ENCODE measurements at regions not wholly inside any gene's neighbourhood (a gene's known extent, or its start where the extent isn't known, plus 50 kb on each side); places are given as distances from the start of the nearest gene placed in this dataset.

- Histone ChIP-seq H3K36me3 (ENCODE audit: control insufficient read depth in 4 of 4, insufficient read depth in 4 of 4, low read length in 3 of 4) (no peaks in the 10 kb centered on the region), H3K4me1 (ENCODE audit: control extremely low read depth in 1 of 4, control insufficient read depth in 4 of 4, insufficient read depth in 4 of 4, low read length in 3 of 4) (no peaks in the 10 kb centered on the region), H3K27ac (ENCODE audit: insufficient read depth in 1 of 2, low read depth in 1 of 2, low read length in 2 of 2, poor library complexity in 1 of 2, severe bottlenecking in 2 of 2) (no peak overlapping the region), H3K27me3 (replicated peaks in 2 of 5; ENCODE audit: control insufficient read depth in 4 of 5, insufficient read depth in 5 of 5, low read length in 4 of 5) (no peaks in the 10 kb centered on the region), H3K4me3 (ENCODE audit: control insufficient read depth in 1 of 7, extremely low read depth in 1 of 7, insufficient read depth in 4 of 7, low read depth in 2 of 7, low read length in 6 of 7) (no peak overlapping the region), H3K9me3 (ENCODE audit: control extremely low read depth in 1 of 5, control insufficient read depth in 4 of 5, insufficient read depth in 2 of 5, low read depth in 1 of 5, low read length in 4 of 5) (no peaks in the 10 kb centered on the region)
- DNase-seq: no peak
- ChIA-PET POLR2A (no interaction called here), CTCF (no interaction called here)
Observed at GRCh38 chr4:148999924-149000323, 557.7 kb upstream of the NR3C2 start.

- H3K9me3 ChIP-seq (ENCODE audit: control extremely low read depth in 1 of 5, control insufficient read depth in 4 of 5, insufficient read depth in 2 of 5, low read depth in 1 of 5, low read length in 4 of 5): no peaks in the 10 kb centered on the region
- ChIA-PET CTCF (no interaction called here), POLR2A (no interaction called here)
- H3K4me1 ChIP-seq (ENCODE audit: control extremely low read depth in 1 of 4, control insufficient read depth in 4 of 4, insufficient read depth in 4 of 4, low read length in 3 of 4): no peaks in the 10 kb centered on the region
- H3K27me3 ChIP-seq (replicated peaks in 2 of 5; ENCODE audit: control insufficient read depth in 4 of 5, insufficient read depth in 5 of 5, low read length in 4 of 5): no peaks in the 10 kb centered on the region
- WGBS (ENCODE audit: insufficient coverage): 85% methylated on average over 2 of the region's 2 CpGs
- no peak for DNase-seq
- no peaks in the 10 kb centered on the region for H3K36me3 ChIP-seq (ENCODE audit: control insufficient read depth in 4 of 4, insufficient read depth in 4 of 4, low read length in 3 of 4)
- H3K4me3 ChIP-seq (ENCODE audit: control insufficient read depth in 1 of 7, extremely low read depth in 1 of 7, insufficient read depth in 4 of 7, low read depth in 2 of 7, low read length in 6 of 7): no peak overlapping the region
- no peak overlapping the region for H3K27ac ChIP-seq (ENCODE audit: insufficient read depth in 1 of 2, low read depth in 1 of 2, low read length in 2 of 2, poor library complexity in 1 of 2, severe bottlenecking in 2 of 2)
Observed at GRCh38 chr4:148998719-148999118, 556.5 kb upstream of the NR3C2 start.

GRCh38 chr4:148986951-148987350 lies 544.7 kb upstream of the NR3C2 start:
- WGBS (ENCODE audit: insufficient coverage): no CpG with 5 or more reads among the region's 1 CpG
- CTCF ChIA-PET: no interaction called here
- Histone ChIP-seq H3K4me1 (ENCODE audit: control extremely low read depth in 1 of 4, control insufficient read depth in 4 of 4, insufficient read depth in 4 of 4, low read length in 3 of 4) (no peaks in the 10 kb centered on the region), H3K9me3 (ENCODE audit: control extremely low read depth in 1 of 5, control insufficient read depth in 4 of 5, insufficient read depth in 2 of 5, low read depth in 1 of 5, low read length in 4 of 5) (no peaks in the 10 kb centered on the region), H3K27me3 (replicated peaks in 2 of 5; ENCODE audit: control insufficient read depth in 4 of 5, insufficient read depth in 5 of 5, low read length in 4 of 5) (no peaks in the 10 kb centered on the region), H3K4me3 (ENCODE audit: control insufficient read depth in 1 of 7, extremely low read depth in 1 of 7, insufficient read depth in 4 of 7, low read depth in 2 of 7, low read length in 6 of 7) (no peak overlapping the region), H3K36me3 (ENCODE audit: control insufficient read depth in 4 of 4, insufficient read depth in 4 of 4, low read length in 3 of 4) (no peaks in the 10 kb centered on the region), H3K27ac (ENCODE audit: insufficient read depth in 1 of 2, low read depth in 1 of 2, low read length in 2 of 2, poor library complexity in 1 of 2, severe bottlenecking in 2 of 2) (no peak overlapping the region)
- no peak for DNase-seq
- POLR2A ChIA-PET: no interaction called here

GRCh38 chr4:148984951-148985350 lies 542.7 kb upstream of the NR3C2 start:
- H3K4me1 ChIP-seq (ENCODE audit: control extremely low read depth in 1 of 4, control insufficient read depth in 4 of 4, insufficient read depth in 4 of 4, low read length in 3 of 4): no peaks in the 10 kb centered on the region
- no peaks in the 10 kb centered on the region for H3K9me3 ChIP-seq (ENCODE audit: control extremely low read depth in 1 of 5, control insufficient read depth in 4 of 5, insufficient read depth in 2 of 5, low read depth in 1 of 5, low read length in 4 of 5)
- H3K27ac ChIP-seq (ENCODE audit: insufficient read depth in 1 of 2, low read depth in 1 of 2, low read length in 2 of 2, poor library complexity in 1 of 2, severe bottlenecking in 2 of 2): no peak overlapping the region
- H3K27me3 ChIP-seq (replicated peaks in 2 of 5; ENCODE audit: control insufficient read depth in 4 of 5, insufficient read depth in 5 of 5, low read length in 4 of 5): no peaks in the 10 kb centered on the region
- POLR2A ChIA-PET: no interaction called here
- CTCF ChIA-PET: no interaction called here
- H3K4me3 ChIP-seq (ENCODE audit: control insufficient read depth in 1 of 7, extremely low read depth in 1 of 7, insufficient read depth in 4 of 7, low read depth in 2 of 7, low read length in 6 of 7): no peak overlapping the region
- no peak for DNase-seq
- WGBS (ENCODE audit: insufficient coverage): 85% methylated on average over 2 of the region's 2 CpGs
- no peaks in the 10 kb centered on the region for H3K36me3 ChIP-seq (ENCODE audit: control insufficient read depth in 4 of 4, insufficient read depth in 4 of 4, low read length in 3 of 4)

- CTCF ChIA-PET: no interaction called here
- 31% methylated on average over 2 of the region's 4 CpGs for WGBS (ENCODE audit: insufficient coverage)
- Histone ChIP-seq H3K4me1 (ENCODE audit: control extremely low read depth in 1 of 4, control insufficient read depth in 4 of 4, insufficient read depth in 4 of 4, low read length in 3 of 4) (no peaks in the 10 kb centered on the region), H3K9me3 (ENCODE audit: control extremely low read depth in 1 of 5, control insufficient read depth in 4 of 5, insufficient read depth in 2 of 5, low read depth in 1 of 5, low read length in 4 of 5) (no peaks in the 10 kb centered on the region), H3K27ac (ENCODE audit: insufficient read depth in 1 of 2, low read depth in 1 of 2, low read length in 2 of 2, poor library complexity in 1 of 2, severe bottlenecking in 2 of 2) (no peak overlapping the region), H3K4me3 (ENCODE audit: control insufficient read depth in 1 of 7, extremely low read depth in 1 of 7, insufficient read depth in 4 of 7, low read depth in 2 of 7, low read length in 6 of 7) (no peak overlapping the region), H3K36me3 (ENCODE audit: control insufficient read depth in 4 of 4, insufficient read depth in 4 of 4, low read length in 3 of 4) (no peaks in the 10 kb centered on the region), H3K27me3 (replicated peaks in 2 of 5; ENCODE audit: control insufficient read depth in 4 of 5, insufficient read depth in 5 of 5, low read length in 4 of 5) (no peaks in the 10 kb centered on the region)
- DNase-seq: peak in 1 of 3 donors; percentile 10
- POLR2A ChIA-PET: no interaction called here
Observed at GRCh38 chr4:148982200-148982599, 540.0 kb upstream of the NR3C2 start.

GRCh38 chr4:148980782-148981480 lies 538.7 kb upstream of the NR3C2 start:
- ChIA-PET POLR2A (no interaction called here), CTCF (no interaction called here)
- Histone ChIP-seq H3K4me3 (ENCODE audit: control insufficient read depth in 1 of 7, extremely low read depth in 1 of 7, insufficient read depth in 4 of 7, low read depth in 2 of 7, low read length in 6 of 7) (no peak overlapping the region), H3K27me3 (replicated peaks in 2 of 5; ENCODE audit: control insufficient read depth in 4 of 5, insufficient read depth in 5 of 5, low read length in 4 of 5) (no peaks in the 10 kb centered on the region), H3K27ac (ENCODE audit: insufficient read depth in 1 of 2, low read depth in 1 of 2, low read length in 2 of 2, poor library complexity in 1 of 2, severe bottlenecking in 2 of 2) (no peak overlapping the region), H3K4me1 (ENCODE audit: control extremely low read depth in 1 of 4, control insufficient read depth in 4 of 4, insufficient read depth in 4 of 4, low read length in 3 of 4) (no peaks in the 10 kb centered on the region), H3K9me3 (ENCODE audit: control extremely low read depth in 1 of 5, control insufficient read depth in 4 of 5, insufficient read depth in 2 of 5, low read depth in 1 of 5, low read length in 4 of 5) (no peaks in the 10 kb centered on the region), H3K36me3 (ENCODE audit: control insufficient read depth in 4 of 4, insufficient read depth in 4 of 4, low read length in 3 of 4) (no peaks in the 10 kb centered on the region)
- no peak for DNase-seq

GRCh38 chr4:148978301-148978700 lies 536.1 kb upstream of the NR3C2 start:
- Histone ChIP-seq H3K36me3 (ENCODE audit: control insufficient read depth in 4 of 4, insufficient read depth in 4 of 4, low read length in 3 of 4) (no peaks in the 10 kb centered on the region), H3K4me3 (ENCODE audit: control insufficient read depth in 1 of 7, extremely low read depth in 1 of 7, insufficient read depth in 4 of 7, low read depth in 2 of 7, low read length in 6 of 7) (no peak overlapping the region), H3K27ac (ENCODE audit: insufficient read depth in 1 of 2, low read depth in 1 of 2, low read length in 2 of 2, poor library complexity in 1 of 2, severe bottlenecking in 2 of 2) (no peak overlapping the region), H3K9me3 (ENCODE audit: control extremely low read depth in 1 of 5, control insufficient read depth in 4 of 5, insufficient read depth in 2 of 5, low read depth in 1 of 5, low read length in 4 of 5) (no peaks in the 10 kb centered on the region), H3K4me1 (ENCODE audit: control extremely low read depth in 1 of 4, control insufficient read depth in 4 of 4, insufficient read depth in 4 of 4, low read length in 3 of 4) (no peaks in the 10 kb centered on the region), H3K27me3 (replicated peaks in 2 of 5; ENCODE audit: control insufficient read depth in 4 of 5, insufficient read depth in 5 of 5, low read length in 4 of 5) (no peaks in the 10 kb centered on the region)
- CTCF ChIA-PET: no interaction called here
- DNase-seq: no peak
- POLR2A ChIA-PET: no interaction called here
- WGBS (ENCODE audit: insufficient coverage): 100% methylated on average over 3 of the region's 3 CpGs
